ENCODE measurements at regions not wholly inside any gene's neighbourhood (a gene's known extent, or its start where the extent isn't known, plus 50 kb on each side); places are given as distances from the start of the nearest gene placed in this dataset.

DNA sequence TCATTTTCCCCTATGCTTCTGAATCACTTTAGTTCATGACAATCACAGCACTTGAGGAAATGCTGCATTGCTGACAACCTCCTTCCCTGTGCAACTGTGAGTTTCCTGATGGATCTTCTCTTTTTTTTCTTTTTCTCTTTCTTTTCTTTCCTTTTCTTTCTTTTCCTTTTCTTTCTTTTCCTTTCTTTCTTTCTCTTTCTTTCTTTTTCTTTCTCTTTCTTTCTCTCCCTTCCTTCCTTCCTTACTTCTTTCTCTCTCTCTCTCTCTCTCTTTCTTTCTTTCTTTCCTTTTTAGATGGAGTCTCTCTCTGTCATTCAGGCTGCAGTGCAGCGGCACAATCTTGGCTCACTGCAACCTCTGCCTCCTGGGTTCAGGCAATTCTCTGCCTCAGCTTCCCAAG lies 247.9 kb upstream of the HTR2A start:
- no peak for TF ChIP-seq POLR2A (IDR thresholded peaks at IDR 0.05)
- TF ChIP-seq, protein P1, sequence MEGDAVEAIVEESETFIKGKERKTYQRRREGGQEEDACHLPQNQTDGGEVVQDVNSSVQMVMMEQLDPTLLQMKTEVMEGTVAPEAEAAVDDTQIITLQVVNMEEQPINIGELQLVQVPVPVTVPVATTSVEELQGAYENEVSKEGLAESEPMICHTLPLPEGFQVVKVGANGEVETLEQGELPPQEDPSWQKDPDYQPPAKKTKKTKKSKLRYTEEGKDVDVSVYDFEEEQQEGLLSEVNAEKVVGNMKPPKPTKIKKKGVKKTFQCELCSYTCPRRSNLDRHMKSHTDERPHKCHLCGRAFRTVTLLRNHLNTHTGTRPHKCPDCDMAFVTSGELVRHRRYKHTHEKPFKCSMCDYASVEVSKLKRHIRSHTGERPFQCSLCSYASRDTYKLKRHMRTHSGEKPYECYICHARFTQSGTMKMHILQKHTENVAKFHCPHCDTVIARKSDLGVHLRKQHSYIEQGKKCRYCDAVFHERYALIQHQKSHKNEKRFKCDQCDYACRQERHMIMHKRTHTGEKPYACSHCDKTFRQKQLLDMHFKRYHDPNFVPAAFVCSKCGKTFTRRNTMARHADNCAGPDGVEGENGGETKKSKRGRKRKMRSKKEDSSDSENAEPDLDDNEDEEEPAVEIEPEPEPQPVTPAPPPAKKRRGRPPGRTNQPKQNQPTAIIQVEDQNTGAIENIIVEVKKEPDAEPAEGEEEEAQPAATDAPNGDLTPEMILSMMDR (IDR thresholded peaks at IDR 0.05): no peak
